A673 (cell line): ENCODE measurements at regions not wholly inside any gene's neighbourhood (a gene's known extent, or its start where the extent isn't known, plus 50 kb on each side); places are given as distances from the start of the nearest gene placed in this dataset.

ENCODE experiments used
- BruUV-seq: library from RNA; stranded (reverse); fragments of 400-500 nt; replicated peaks from 2 replicates; lab custom pipeline; 2021; lab: Mats Ljungman, UMichigan
- CTCF ChIA-PET: fragments of 300-600 bp; sonication (Branson Sonifier 250); formaldehyde crosslinking; loops from one replicate; lab custom pipeline; 2022; ENCODE audit warnings: antibody characterized with exemption; lab: Charles Lee
- POLR2A ChIA-PET: fragments of 300-600 bp; sonication (Branson Sonifier 250); formaldehyde crosslinking; loops from one replicate; lab custom pipeline; 2022; ENCODE audit warnings: antibody characterized with exemption; ENCODE audit not compliant: low non-redundant PET; lab: Charles Lee
- DNase-seq: peaks from one replicate; pipeline ENCODE4 v3.0.0-alpha.2; 2015; ENCODE audit warnings: low spot score
- H3K27ac ChIP-seq: fragments of 200-600 bp; sonication (generic); 2 replicates; pipeline ENCODE4 v1.5.1; 2016; ENCODE audit warnings: mixed run types, low read depth, mild to moderate bottlenecking, mixed read lengths, antibody characterized with exemption, low read length; ENCODE audit not compliant: poor library complexity, severe bottlenecking
- H3K27me3 ChIP-seq: fragments of 200-600 bp; sonication (generic); replicated peaks from 2 replicates; pipeline ENCODE4 v1.6.1; 2017; ENCODE audit warnings: mixed run types, low read depth, mild to moderate bottlenecking, mixed read lengths, antibody characterized with exemption, low read length; ENCODE audit not compliant: insufficient read depth, poor library complexity
- H3K36me3 ChIP-seq: fragments of 200-600 bp; sonication (generic); 2 replicates; pipeline ENCODE4 v1.6.1; 2016; ENCODE audit warnings: mixed run types, mild to moderate bottlenecking, mixed read lengths, antibody characterized with exemption, low read length; ENCODE audit not compliant: insufficient read depth, poor library complexity, severe bottlenecking
- H3K4me1 ChIP-seq: fragments of 200-600 bp; sonication (generic); 2 replicates; pipeline ENCODE4 v1.6.1; 2017; ENCODE audit warnings: mixed run types, mild to moderate bottlenecking, mixed read lengths, antibody characterized with exemption, low read length; ENCODE audit not compliant: insufficient read depth, poor library complexity, severe bottlenecking
- H3K4me3 ChIP-seq: fragments of 200-600 bp; sonication (generic); 2 replicates; pipeline ENCODE4 v1.5.1; 2016; ENCODE audit warnings: low read depth, mixed run types, mild to moderate bottlenecking, mixed read lengths, low read length; ENCODE audit not compliant: poor library complexity, severe bottlenecking
- H3K9me3 ChIP-seq: fragments of 200-600 bp; sonication (generic); 2 replicates; pipeline ENCODE4 v1.6.1; 2016; ENCODE audit warnings: mixed run types, low read depth, mild to moderate bottlenecking, mixed read lengths, antibody characterized with exemption, low read length; ENCODE audit not compliant: poor library complexity, severe bottlenecking
- CTCF ChIP-seq: fragments of 300-800, 200-600 bp; sonication (generic); conservative IDR thresholded peaks from 2 replicates; pipeline ENCODE4 v1.5.1; 2017; ENCODE audit warnings: low read depth, mild to moderate bottlenecking, antibody characterized with exemption, low read length, moderate library complexity, mixed read lengths
- EZH2 ChIP-seq: fragments of 200-600 bp; sonication (generic); IDR thresholded peaks from 2 replicates; pipeline ENCODE4 v1.6.1; 2017; ENCODE audit warnings: borderline replicate concordance, low read depth, mild to moderate bottlenecking, mixed read lengths, antibody characterized with exemption, low read length; ENCODE audit not compliant: poor library complexity, severe bottlenecking
- intact Hi-C: fragments of 100-400 bp; cut with micrococcal nuclease; formaldehyde crosslinking; loops from one replicate; pipeline ENCODE4 v1.10.0; 2022; ENCODE audit not compliant: unreplicated experiment

GRCh38 chr1:22276396-22276748 is 133.5 kb upstream of the WNT4 start:
- DNase-seq = no peak
- Histone ChIP-seq H3K4me1 (no peaks in the 10 kb centered on the region), H3K36me3 (no peaks in the 10 kb centered on the region), H3K4me3 (no peak overlapping the region), H3K27ac (no peak overlapping the region), H3K9me3 (no peaks in the 10 kb centered on the region), H3K27me3 (no peaks in the 10 kb centered on the region)
- no TSS peak for BruUV-seq
- ChIA-PET CTCF (no interaction called here), POLR2A (interaction anchor here (0.6 kb wide), 1 partner anchor 246 kb away, joined by 14 read pairs; no protein-coding TSS in a partner anchor)
- intact Hi-C loops = loop anchor here (10.0 kb wide), 1 partner anchor 142 kb away; no protein-coding TSS in a partner anchor
- TF ChIP-seq EZH2 = no peak

- intact Hi-C loops = loop anchor here (10.0 kb wide), 1 partner anchor 143 kb away; no protein-coding TSS in a partner anchor
- no TSS peak for BruUV-seq
- peaks cover 2% of the 10 kb centered on the region for H3K27me3 ChIP-seq
Measured at GRCh38 chr1:22277662-22278061, 134.8 kb upstream of the WNT4 start.

GRCh38 chr1:22279735-22280134 is 136.8 kb upstream of the WNT4 start:
- BruUV-seq = no TSS peak
- no peak for DNase-seq
- ChIA-PET CTCF (interaction anchor here (0.6 kb wide), 1 partner anchor 147 kb away, joined by 3 read pairs; no protein-coding TSS in a partner anchor), POLR2A (no interaction called here)
- TF ChIP-seq CTCF (no peak), EZH2 (no peak)
- no peak overlapping the region for H3K4me3 ChIP-seq
- H3K36me3 ChIP-seq = no peaks in the 10 kb centered on the region
- H3K4me1 ChIP-seq = no peaks in the 10 kb centered on the region
- H3K9me3 ChIP-seq = no peaks in the 10 kb centered on the region
- intact Hi-C loops = loop anchor here (10.0 kb wide), 1 partner anchor 145 kb away; no protein-coding TSS in a partner anchor
- H3K27me3 ChIP-seq = peaks cover 4% of the 10 kb centered on the region
- H3K27ac ChIP-seq = no peak overlapping the region

More at GRCh38 chr1:22277662-22278061, 134.8 kb upstream of the WNT4 start:
- Histone ChIP-seq H3K4me1 (no peaks in the 10 kb centered on the region), H3K9me3 (no peaks in the 10 kb centered on the region), H3K36me3 (no peaks in the 10 kb centered on the region), H3K4me3 (no peak overlapping the region), H3K27ac (no peak overlapping the region)
- no peak for DNase-seq
- ChIA-PET CTCF (no interaction called here), POLR2A (no interaction called here)
- no peak for TF ChIP-seq CTCF
- no peak for TF ChIP-seq EZH2

- POLR2A ChIA-PET = no interaction called here
- intact Hi-C loops = no loop called here
- CTCF ChIA-PET = interaction anchor here (0.6 kb wide), 1 partner anchor 148 kb away, joined by 3 read pairs; no protein-coding TSS in a partner anchor
Measured at GRCh38 chr1:22280526-22280925, 137.6 kb upstream of the WNT4 start.

More at GRCh38 chr1:22280526-22280925, 137.6 kb upstream of the WNT4 start:
- BruUV-seq = no TSS peak
- DNase-seq = no peak
- Histone ChIP-seq H3K4me1 (no peaks in the 10 kb centered on the region), H3K4me3 (no peak overlapping the region), H3K27ac (no peak overlapping the region), H3K9me3 (no peaks in the 10 kb centered on the region), H3K36me3 (no peaks in the 10 kb centered on the region), H3K27me3 (peaks cover 4% of the 10 kb centered on the region)
- TF ChIP-seq EZH2 (no peak), CTCF (no peak)
